Transverse colon (tissue), 4 donors: ENCODE measurements at regions not wholly inside any gene's neighbourhood (a gene's known extent, or its start where the extent isn't known, plus 50 kb on each side); places are given as distances from the start of the nearest gene placed in this dataset.

Source experiments
- DNase-seq: peaks from one replicate; pipeline ENCODE4 v3.0.0-alpha.2; 2019
- H3K27ac ChIP-seq, 4 donors: fragments of 200-600 bp; sonication (generic); 2 replicates each; pipeline ENCODE4 v1.5.1; 2016 to 2018; ENCODE audit warnings: inconsistent platforms in 4 of 4
- H3K27me3 ChIP-seq: fragments of 200-600 bp; sonication (generic); 2 replicates; pipeline ENCODE4 v1.5.1; 2017; ENCODE audit warnings: inconsistent platforms
- H3K36me3 ChIP-seq, 4 donors: fragments of 200-600 bp; sonication (generic); 2 replicates each; pipeline ENCODE4 v1.5.1; 2017 to 2019; ENCODE audit warnings: inconsistent platforms in 4 of 4
- H3K4me1 ChIP-seq, 4 donors: fragments of 200-600 bp; sonication (generic); 2 replicates each; pipeline ENCODE4 v1.5.1; 2017 to 2020; ENCODE audit warnings: inconsistent platforms in 4 of 4
- H3K4me3 ChIP-seq, 4 donors: fragments of 200-600 bp; sonication (generic); 1 replicate in 1 of 4; 2 replicates in 3 of 4; pipeline versions ENCODE4 v1.5.1 to v1.6.1; 2017 to 2019; ENCODE audit warnings: inconsistent platforms in 4 of 4
- H3K9me3 ChIP-seq, 2 donors: fragments of 200-600 bp; sonication (generic); 2 replicates each; pipeline ENCODE4 v1.5.1; 2017 to 2019; ENCODE audit warnings: inconsistent platforms in 2 of 2
- CTCF ChIP-seq, 5 experiments: fragments of 200-600 bp in 3 of 5; fragments of 450-650 bp in 2 of 5; sonication (generic) in 3 of 5; IDR thresholded peaks; 1 replicate in 2 of 5; 2 replicates in 3 of 5; pipeline ENCODE4 v1.5.1; 2016 to 2017; ENCODE audit warnings: antibody characterized with exemption in 5 of 5, inconsistent platforms in 3 of 5, mild to moderate bottlenecking in 2 of 5, moderate library complexity in 1 of 5
- EP300 ChIP-seq: sonication (generic); formaldehyde crosslinking; IDR thresholded peaks from one replicate; pipeline ENCODE4 v1.6.1; 2017; ENCODE audit warnings: antibody characterized with exemption, low read depth
- POLR2A ChIP-seq: fragments of 450-650 bp; IDR thresholded peaks from one replicate; pipeline ENCODE4 v1.6.1; 2016; ENCODE audit warnings: antibody characterized with exemption, mild to moderate bottlenecking, moderate library complexity
- POLR2AphosphoS5 ChIP-seq, 3 donors: sonication (generic); formaldehyde crosslinking; IDR thresholded peaks; one replicate each; pipeline ENCODE4 v1.6.1; 2016; ENCODE audit warnings: antibody characterized with exemption in 3 of 3
- WGBS, 2 donors: methylation state at CpG; one replicate each; pipeline ENCODE4 v1.1.5; 2018; ENCODE audit warnings: low coverage in 1 of 2; 5-methylcytosine and 5-hydroxymethylcytosine counted together
- in situ Hi-C, 4 donors: fragments of 200-750 bp; cut with MboI; loops; one replicate each; pipeline versions ENCODE4 v1.15.0 to v1.15.1; 2017; ENCODE audit warnings: low sequenced_read_pairs in 3 of 4, low pct_ligation_motif_present in 1 of 4, low pct_unique_long_range_greater_than_20kb in 1 of 4
- intact Hi-C: fragments of 100-400 bp; cut with DNase I; formaldehyde crosslinking; loops from one replicate; pipeline ENCODE4 v1.15.1; 2023; ENCODE audit warnings: low total_unique reads

GRCh38 chr5:169429044-169429443, 128.1 kb upstream of the SLIT3 start:
- in situ Hi-C loops = no loop called here
- H3K9me3 ChIP-seq = no peaks in the 10 kb centered on the region
- 40 to 59% methylated on average over 1 to 2 of the region's 2 CpGs for WGBS, 2 donors
- H3K27me3 ChIP-seq = no peaks in the 10 kb centered on the region
- H3K4me3 ChIP-seq = no peak overlapping the region
- H3K4me1 ChIP-seq = no peaks in the 10 kb centered on the region
- intact Hi-C loops = no loop called here
- DNase-seq = no peak
- no peak overlapping the region for H3K27ac ChIP-seq
- no peaks in the 10 kb centered on the region for H3K36me3 ChIP-seq
- TF ChIP-seq EP300 (no peak), POLR2A (no peak), POLR2AphosphoS5 (IDR thresholded peaks at IDR 0.05) (no peak), CTCF (IDR thresholded peaks at IDR 0.05) (no peak)

GRCh38 chr5:169426784-169427183, 125.8 kb upstream of the SLIT3 start:
- Histone ChIP-seq H3K27ac (no peak overlapping the region), H3K27me3 (no peaks in the 10 kb centered on the region), H3K4me1 (no peaks in the 10 kb centered on the region), H3K9me3 (no peaks in the 10 kb centered on the region), H3K36me3 (no peaks in the 10 kb centered on the region), H3K4me3 (no peak overlapping the region)
- intact Hi-C loops = no loop called here
- no peak for DNase-seq
- in situ Hi-C loops = no loop called here
- no peak for TF ChIP-seq POLR2A
- no peak for TF ChIP-seq EP300
- no peak for TF ChIP-seq CTCF (IDR thresholded peaks at IDR 0.05)
- TF ChIP-seq POLR2AphosphoS5 (IDR thresholded peaks at IDR 0.05) = no peak
- WGBS, 2 donors = 69 to 83% methylated on average over 3 to 6 of the region's 6 CpGs

- in situ Hi-C loops = no loop called here
- H3K4me1 ChIP-seq = no peaks in the 10 kb centered on the region
- DNase-seq = no peak
- no peaks in the 10 kb centered on the region for H3K9me3 ChIP-seq
- no peak overlapping the region for H3K4me3 ChIP-seq
- WGBS, 2 donors = 74% methylated on average over 4 of the region's 4 CpGs; no CpG with 5 or more reads in 1 of the 2 donors
- no peaks in the 10 kb centered on the region for H3K27me3 ChIP-seq
- H3K27ac ChIP-seq = no peak overlapping the region
- H3K36me3 ChIP-seq = no peaks in the 10 kb centered on the region
- intact Hi-C loops = no loop called here
- no peak for TF ChIP-seq POLR2A
- no peak for TF ChIP-seq POLR2AphosphoS5 (IDR thresholded peaks at IDR 0.05)
- no peak for TF ChIP-seq EP300
- TF ChIP-seq CTCF (IDR thresholded peaks at IDR 0.05) = no peak
Measured at GRCh38 chr5:169424670-169425378, 123.9 kb upstream of the SLIT3 start.

- no peak for TF ChIP-seq POLR2AphosphoS5 (IDR thresholded peaks at IDR 0.05)
- TF ChIP-seq CTCF (IDR thresholded peaks at IDR 0.05) = no peak
- no peak for TF ChIP-seq POLR2A
- TF ChIP-seq EP300 = no peak
- intact Hi-C loops = no loop called here
- Histone ChIP-seq H3K27ac (no peak overlapping the region), H3K4me3 (no peak overlapping the region), H3K36me3 (no peaks in the 10 kb centered on the region), H3K27me3 (no peaks in the 10 kb centered on the region), H3K4me1 (no peaks in the 10 kb centered on the region), H3K9me3 (no peaks in the 10 kb centered on the region)
- in situ Hi-C loops = no loop called here
- 82 to 93% methylated on average over 2 of the region's 2 CpGs for WGBS, 2 donors
- no peak for DNase-seq
Measured at GRCh38 chr5:169424279-169424655, 123.3 kb upstream of the SLIT3 start.
